ENCODE measurements at regions not wholly inside any gene's neighbourhood (a gene's known extent, or its start where the extent isn't known, plus 50 kb on each side); places are given as distances from the start of the nearest gene placed in this dataset.

DNA sequence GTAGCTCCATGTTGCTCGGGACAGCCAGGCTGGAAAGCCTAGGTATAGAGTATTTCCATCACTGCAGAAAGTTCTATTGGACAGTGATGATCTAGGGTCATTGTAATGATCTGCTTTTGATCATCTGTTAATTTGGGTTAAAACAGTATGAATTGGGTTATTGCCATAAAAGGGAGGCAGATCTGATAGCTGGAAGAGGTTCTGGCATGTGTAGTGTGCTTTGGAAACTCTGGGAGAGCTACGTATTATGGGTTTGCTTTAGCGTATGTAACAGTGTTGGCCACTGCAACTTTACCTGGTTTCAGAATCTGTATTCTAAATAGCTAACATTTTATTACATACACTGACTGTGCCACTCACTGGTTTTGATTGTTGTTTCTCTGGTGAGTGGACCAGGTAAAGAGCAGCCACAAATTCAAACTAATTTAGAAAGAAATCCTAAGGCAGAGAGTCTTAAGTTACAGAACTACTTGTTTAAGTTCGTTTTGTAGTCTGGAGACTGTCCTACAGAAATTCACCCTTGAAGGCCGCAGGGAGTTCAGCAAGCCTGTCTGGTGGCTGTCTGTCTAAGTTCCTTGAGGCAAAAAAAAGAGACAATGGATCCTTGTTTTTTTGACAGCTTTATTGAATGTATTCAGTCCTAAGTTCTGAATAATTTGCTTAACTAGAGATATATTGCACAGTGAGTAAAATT lies 300.3 kb downstream of the PRL start:
- no peak for DNase-seq
- Histone ChIP-seq H3K4me3 (no peak overlapping the region), H3K27ac (peak overlapping the region in 2 of 12 donors; percentile 9 to 20), H3K4me1 (peaks cover 0 to 40% (median 24%) of the 10 kb centered on the region in 12 donors), H3K9me3 (no peaks in the 10 kb centered on the region), H3K27me3 (no peaks in the 10 kb centered on the region), H3K36me3 (no peaks in the 10 kb centered on the region)
- intact Hi-C loops (cut with DNase I), result no loop called here
- TF ChIP-seq POLR2A (IDR thresholded peaks at IDR 0.05), result no peak
- no peak for TF ChIP-seq CTCF (IDR thresholded peaks at IDR 0.05)
- no peak for ATAC-seq
- WGBS, 4 donors, result 74 to 78% (median 77%) methylated on average over 5 of the region's 5 CpGs

GRCh38 chr6:21997119-21998037 lies 299.5 kb downstream of the PRL start:
- H3K4me1 ChIP-seq, result peaks cover 0 to 47% (median 25%) of the 10 kb centered on the region in 12 donors
- no peaks in the 10 kb centered on the region for H3K27me3 ChIP-seq
- no peaks in the 10 kb centered on the region for H3K36me3 ChIP-seq
- H3K9me3 ChIP-seq, result no peaks in the 10 kb centered on the region
- H3K4me3 ChIP-seq, result no peak overlapping the region
- intact Hi-C loops (cut with DNase I), result no loop called here
- no peak for TF ChIP-seq CTCF (IDR thresholded peaks at IDR 0.05)
- no peak for TF ChIP-seq POLR2A (IDR thresholded peaks at IDR 0.05)
- ATAC-seq (peak in 2 of 4 donors; percentile 24 to 36), DNase-seq (no peak)
- 26 to 32% (median 29%) methylated on average over 5 of the region's 5 CpGs for WGBS, 4 donors
- peak overlapping the region in 2 of 12 donors; percentile 9 to 20 for H3K27ac ChIP-seq

- H3K27me3 ChIP-seq, result no peaks in the 10 kb centered on the region
- no peaks in the 10 kb centered on the region for H3K36me3 ChIP-seq
- DNase-seq (no peak), ATAC-seq (no peak)
- no peak overlapping the region for H3K4me3 ChIP-seq
- intact Hi-C loops (cut with DNase I), result no loop called here
- no peaks in the 10 kb centered on the region for H3K9me3 ChIP-seq
- TF ChIP-seq POLR2A (IDR thresholded peaks at IDR 0.05), result no peak
- TF ChIP-seq CTCF (IDR thresholded peaks at IDR 0.05), result no peak
- peak overlapping the region in 8 of 12 donors; percentile 6 to 55 (median 22) for H3K27ac ChIP-seq
- H3K4me1 ChIP-seq, result peaks cover 0 to 47% (median 25%) of the 10 kb centered on the region in 12 donors
Measured at GRCh38 chr6:21998582-21998981, 298.3 kb downstream of the PRL start.

DNA sequence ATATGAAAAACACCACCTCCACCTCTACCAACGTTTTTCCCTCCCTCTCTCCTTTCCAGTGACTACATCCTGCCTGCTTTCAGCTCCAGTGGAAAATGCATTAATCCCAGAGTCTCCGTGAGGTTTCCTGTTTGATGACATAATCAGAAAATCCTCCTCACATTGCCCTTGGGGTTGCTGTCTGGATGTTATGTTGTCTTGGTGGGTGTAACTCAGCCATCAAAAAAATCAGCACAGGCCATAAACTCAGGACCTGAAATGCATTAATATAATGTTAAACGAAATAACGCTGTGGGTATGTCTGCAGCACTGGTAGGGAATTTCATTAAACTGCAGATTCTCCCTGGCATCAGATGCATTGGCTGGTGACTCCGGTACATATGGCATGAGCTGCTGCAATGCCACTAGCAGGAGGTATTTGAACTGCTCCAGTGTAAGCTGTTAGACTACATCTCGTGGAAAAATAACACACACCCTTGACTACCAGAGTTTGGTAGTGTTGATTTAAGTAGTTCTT lies 297.8 kb downstream of the PRL start:
- intact Hi-C loops (cut with DNase I), result no loop called here
- Histone ChIP-seq H3K4me3 (no peak overlapping the region), H3K36me3 (no peaks in the 10 kb centered on the region), H3K27me3 (no peaks in the 10 kb centered on the region), H3K4me1 (peaks cover 0 to 47% (median 25%) of the 10 kb centered on the region in 12 donors), H3K9me3 (no peaks in the 10 kb centered on the region), H3K27ac (peak overlapping the region in 9 of 12 donors; percentile 3 to 55 (median 28))
- no peak for TF ChIP-seq CTCF (IDR thresholded peaks at IDR 0.05)
- TF ChIP-seq POLR2A (IDR thresholded peaks at IDR 0.05), result no peak
- ATAC-seq (peak in 2 of 4 donors; percentile 70 to 83), DNase-seq (peak in 1 of 5 donors; percentile 25)
- WGBS, 4 donors, result 49 to 55% (median 51%) methylated on average over 6 of the region's 6 CpGs

Data from heart left ventricle (tissue), 16 donors.